HG02870 (cell line): ENCODE measurements at regions not wholly inside any gene's neighbourhood (a gene's known extent, or its start where the extent isn't known, plus 50 kb on each side); places are given as distances from the start of the nearest gene placed in this dataset.
"Not testable (repeated sequence)": the region's sequence is repeated elsewhere in the genome, so short reads cannot be mapped to it uniquely, and the experiment has no call there.

ENCODE experiments used
- ATAC-seq: cut with Tn5 transposase; IDR thresholded peaks from one replicate; pipeline ENCODE4 v1.9.1; 2021; ENCODE audit warnings: mild to moderate bottlenecking, moderate library complexity; ENCODE audit not compliant: unreplicated experiment

GRCh38 chr2:11950896-11951295 is 204.5 kb downstream of the LPIN1 start:
- no peak for ATAC-seq

- ATAC-seq = not testable (repeated sequence)
Measured at GRCh38 chr2:11951492-11951891, 205.1 kb downstream of the LPIN1 start.

GRCh38 chr2:11953258-11953657 is 206.8 kb downstream of the LPIN1 start:
- no peak for ATAC-seq

GRCh38 chr2:11955314-11955713 is 208.9 kb downstream of the LPIN1 start:
- ATAC-seq = no peak

- no peak for ATAC-seq
Measured at GRCh38 chr2:11955884-11956291, 209.5 kb downstream of the LPIN1 start.

- no peak for ATAC-seq
Measured at GRCh38 chr2:11962707-11963328, 216.4 kb downstream of the LPIN1 start.

GRCh38 chr2:11963966-11964365 is 217.5 kb downstream of the LPIN1 start:
- no peak for ATAC-seq

- ATAC-seq = no peak
Measured at GRCh38 chr2:11967946-11968465, 221.6 kb downstream of the LPIN1 start.

- no peak for ATAC-seq
Measured at GRCh38 chr2:11968521-11968920, 222.1 kb downstream of the LPIN1 start.

- ATAC-seq = no peak
Measured at GRCh38 chr2:11969774-11970173, 223.3 kb downstream of the LPIN1 start.

- ATAC-seq = no peak
Measured at GRCh38 chr2:11974573-11974972, 228.1 kb downstream of the LPIN1 start.

GRCh38 chr2:11975373-11975772 is 228.9 kb downstream of the LPIN1 start:
- ATAC-seq = no peak

- ATAC-seq = no peak
Measured at GRCh38 chr2:11976073-11976472, 229.6 kb downstream of the LPIN1 start.

GRCh38 chr2:11977766-11978524 is 231.5 kb downstream of the LPIN1 start:
- no peak for ATAC-seq

- no peak for ATAC-seq
Measured at GRCh38 chr2:11980809-11981208, 234.4 kb downstream of the LPIN1 start.

- ATAC-seq = no peak
Measured at GRCh38 chr2:11983401-11983800, 237.0 kb downstream of the LPIN1 start.

- no peak for ATAC-seq
Measured at GRCh38 chr2:11983870-11984269, 237.4 kb downstream of the LPIN1 start.

- ATAC-seq = no peak
Measured at GRCh38 chr2:11984316-11985158, 238.1 kb downstream of the LPIN1 start.

GRCh38 chr2:11985817-11986566 is 239.6 kb downstream of the LPIN1 start:
- no peak for ATAC-seq

- no peak for ATAC-seq
Measured at GRCh38 chr2:11987151-11987550, 240.7 kb downstream of the LPIN1 start.
